Sciatic nerve (tissue), 2 donors: ENCODE measurements at regions not wholly inside any gene's neighbourhood (a gene's known extent, or its start where the extent isn't known, plus 50 kb on each side); places are given as distances from the start of the nearest gene placed in this dataset.
"Not testable (repeated sequence)": the region's sequence is repeated elsewhere in the genome, so short reads cannot be mapped to it uniquely, and the experiment has no call there.

ENCODE experiments used
- ATAC-seq: fragments of 200-7000 bp; cut with Tn5 transposase; one replicate; pipeline ENCODE4 v1.9.1; 2020; ENCODE audit warnings: mild to moderate bottlenecking, moderate library complexity
- DNase-seq: peaks from one replicate; pipeline ENCODE4 v3.0.0-alpha.2; 2020; ENCODE audit warnings: low spot score
- intact Hi-C: fragments of 100-400 bp; cut with DNase I; formaldehyde crosslinking; loops from one replicate; pipeline ENCODE4 v1.14.2; 2022
- donor health status: DM: no; HTN: no; CAD: no.
- donor health status: DM: no; HTN: no; CAD: no.

DNA sequence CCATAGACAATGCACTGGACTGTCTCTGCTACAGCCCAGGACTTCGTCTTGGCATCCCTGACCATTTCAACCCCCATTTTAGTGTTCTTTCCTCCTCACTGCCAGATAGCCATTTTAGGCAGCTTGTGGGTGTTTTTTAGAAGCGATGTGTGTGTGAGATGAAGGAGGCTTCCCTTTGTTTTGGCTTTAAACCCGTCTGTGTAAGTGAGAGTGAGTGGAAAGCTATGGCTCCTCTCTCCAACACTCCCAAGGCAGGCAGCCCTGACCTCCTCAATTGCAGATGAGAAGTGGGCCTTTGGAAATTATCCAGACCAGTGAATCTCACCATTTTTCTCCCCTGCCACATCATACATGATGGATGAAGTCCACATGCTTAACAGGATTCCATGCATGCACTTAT, 70.3 kb upstream of the PGBD5 start:
- DNase-seq (no peak), ATAC-seq (no peak)
- intact Hi-C loops = loop anchor here (1.0 kb wide), 1 partner anchor 31 kb away; no protein-coding TSS in a partner anchor

DNA sequence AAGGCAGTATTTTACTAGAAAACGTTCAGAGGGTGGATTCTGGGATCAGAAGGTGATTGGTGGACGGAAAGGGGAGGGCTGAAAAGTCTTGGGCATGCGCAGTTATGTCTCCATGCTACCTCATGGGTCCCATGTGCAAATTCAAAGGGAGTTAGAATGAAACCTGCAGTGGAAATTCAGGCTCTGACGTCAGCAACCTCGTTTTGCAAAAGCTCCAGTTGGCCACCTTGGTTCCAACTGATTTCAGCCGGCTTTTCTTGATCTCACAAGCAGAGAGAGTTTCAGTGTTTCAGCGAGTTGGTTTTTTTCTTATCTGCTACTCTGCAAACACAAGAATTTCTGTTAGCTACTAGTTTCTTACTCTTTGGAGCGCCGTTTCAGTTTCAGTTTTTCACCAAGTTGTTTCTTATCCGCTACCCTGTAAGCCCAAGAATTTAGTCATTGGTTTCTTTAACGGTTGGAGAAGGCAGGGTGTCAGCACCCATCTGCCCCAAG, 69.8 kb upstream of the PGBD5 start:
- DNase-seq = no peak
- no peak for ATAC-seq
- intact Hi-C loops = loop anchor here (1.0 kb wide), 1 partner anchor 31 kb away; no protein-coding TSS in a partner anchor

DNA sequence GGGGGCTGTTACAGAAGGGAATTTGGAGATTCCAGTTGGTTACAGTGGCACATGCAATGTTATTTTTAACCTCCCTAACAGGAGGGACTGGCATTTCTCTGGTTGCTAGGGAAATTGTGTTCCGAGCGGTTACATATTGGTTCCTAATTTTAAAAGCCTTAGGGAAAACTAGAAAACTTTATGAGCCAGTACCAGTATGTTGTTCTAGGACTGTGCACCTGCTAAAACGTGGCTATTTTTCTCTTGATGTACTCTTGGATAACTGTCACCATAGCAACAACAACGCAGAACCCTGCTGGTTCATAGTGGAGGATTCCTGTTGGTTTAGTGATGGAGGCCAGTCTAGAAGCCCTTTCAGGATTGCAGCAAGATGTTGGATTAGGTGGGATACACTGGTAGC, 68.9 kb upstream of the PGBD5 start:
- DNase-seq = no peak
- intact Hi-C loops = no loop called here
- no peak for ATAC-seq

DNA sequence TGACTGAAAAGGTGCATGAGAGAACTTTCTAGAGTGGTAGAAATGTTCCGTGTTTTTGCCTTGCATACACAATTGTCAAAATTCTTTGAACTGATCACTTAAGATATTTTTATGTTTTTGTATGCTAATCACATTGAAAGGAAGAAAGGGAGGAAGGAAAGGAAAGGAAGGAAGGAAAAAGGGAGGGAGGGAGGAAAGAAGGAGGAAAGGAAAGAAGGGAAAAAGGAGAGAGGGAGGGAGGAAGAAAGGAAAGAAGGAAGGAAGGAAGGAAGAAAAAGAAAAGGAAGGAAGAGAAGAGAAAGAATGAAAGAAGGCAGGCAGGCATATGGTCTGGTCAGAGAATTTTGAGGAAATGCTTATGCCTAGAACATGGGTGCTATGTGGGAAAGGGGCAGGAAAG, 68.4 kb upstream of the PGBD5 start:
- no peak for ATAC-seq
- intact Hi-C loops = no loop called here
- DNase-seq = no peak

DNA sequence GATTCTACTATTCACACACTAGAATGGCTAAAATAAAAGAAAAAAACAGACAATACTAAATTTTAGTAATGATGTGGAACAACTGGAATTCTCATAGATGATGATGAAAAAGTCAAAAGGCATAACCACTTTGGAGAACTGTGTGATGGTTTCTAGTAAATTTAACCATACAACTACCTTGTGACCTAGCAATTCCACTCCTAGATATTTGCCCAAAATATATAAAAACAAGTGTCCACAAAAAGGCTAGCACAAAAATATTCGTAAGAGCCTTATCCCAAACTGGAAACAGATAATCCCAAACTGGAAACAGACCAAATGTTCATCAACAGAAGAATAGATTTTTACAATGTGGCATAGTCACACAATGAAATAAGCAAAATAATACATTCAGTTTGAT, 67.9 kb upstream of the PGBD5 start:
- DNase-seq (no peak), ATAC-seq (no peak)
- intact Hi-C loops = no loop called here

DNA sequence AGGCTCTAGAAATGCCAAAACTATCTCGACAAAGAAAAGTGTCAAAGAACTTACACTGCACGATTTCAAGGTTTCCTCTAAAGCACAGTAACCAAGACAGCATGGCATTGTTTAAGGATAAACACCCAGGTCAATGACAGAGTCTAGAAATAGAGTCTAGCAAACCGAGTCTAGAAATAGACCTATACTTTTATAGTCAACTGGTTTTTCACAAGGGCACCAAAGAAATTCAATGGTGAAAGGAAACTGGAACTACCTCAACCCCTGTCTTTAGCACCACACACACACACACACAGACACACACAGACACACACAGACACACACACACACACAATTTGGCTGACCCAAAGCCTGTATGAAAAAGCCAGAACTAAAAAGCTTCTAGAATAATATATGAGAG, 67.1 kb upstream of the PGBD5 start:
- DNase-seq (no peak), ATAC-seq (no peak)
- intact Hi-C loops = no loop called here

DNA sequence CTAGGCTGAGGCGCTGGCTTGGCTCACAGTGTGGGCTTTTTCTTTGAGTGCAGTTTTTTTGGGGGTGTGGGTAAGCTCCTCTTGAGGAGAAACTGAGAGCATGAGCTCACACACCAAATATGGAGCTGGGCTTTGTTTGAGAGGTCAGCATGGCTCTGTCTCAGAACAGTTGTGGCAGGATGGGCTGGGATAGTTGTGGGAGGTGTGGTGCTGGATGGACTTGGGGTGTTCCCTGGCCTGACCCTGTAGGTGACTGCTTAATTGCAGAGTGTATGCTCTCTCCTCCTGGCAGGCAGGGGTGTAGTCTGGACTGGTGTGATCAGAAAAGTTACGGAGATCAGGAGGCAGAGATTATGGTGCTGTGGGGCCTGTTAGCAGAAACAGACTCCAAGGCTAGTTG, 64.3 kb upstream of the PGBD5 start:
- intact Hi-C loops = no loop called here
- DNase-seq (no peak), ATAC-seq (no peak)

DNA sequence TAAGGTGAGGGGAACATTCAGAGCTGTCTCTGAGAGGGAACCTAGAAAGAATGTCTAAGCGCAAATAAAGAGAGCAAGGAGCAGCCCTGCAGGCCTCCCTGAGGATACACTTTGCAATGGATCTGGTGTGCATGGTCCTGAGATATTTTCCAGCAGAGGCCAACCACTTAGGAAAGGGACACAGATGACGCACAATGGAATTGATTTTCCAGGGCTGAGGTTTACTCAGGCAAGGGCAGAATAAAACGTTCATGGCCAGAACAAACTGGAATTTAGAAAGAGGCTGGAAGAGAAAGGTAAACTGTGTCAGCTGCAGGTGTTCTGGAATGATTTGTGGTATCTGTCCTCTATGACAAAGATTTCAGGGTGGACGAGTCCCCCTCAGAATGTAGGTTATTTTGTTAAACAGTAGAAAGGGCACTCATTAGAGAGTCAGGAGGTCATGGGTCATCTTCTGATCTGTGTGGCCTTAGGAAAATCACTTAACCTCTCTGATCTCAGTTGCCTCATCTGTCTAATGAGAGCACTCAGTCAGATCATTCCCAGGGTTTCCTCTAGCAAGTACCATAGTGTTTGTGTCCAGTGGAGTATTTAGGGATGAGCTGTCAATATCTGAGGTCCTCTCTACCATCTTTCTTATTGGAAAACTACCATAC, 61.8 kb upstream of the PGBD5 start:
- intact Hi-C loops = no loop called here
- DNase-seq = no peak
- ATAC-seq = no peak

DNA sequence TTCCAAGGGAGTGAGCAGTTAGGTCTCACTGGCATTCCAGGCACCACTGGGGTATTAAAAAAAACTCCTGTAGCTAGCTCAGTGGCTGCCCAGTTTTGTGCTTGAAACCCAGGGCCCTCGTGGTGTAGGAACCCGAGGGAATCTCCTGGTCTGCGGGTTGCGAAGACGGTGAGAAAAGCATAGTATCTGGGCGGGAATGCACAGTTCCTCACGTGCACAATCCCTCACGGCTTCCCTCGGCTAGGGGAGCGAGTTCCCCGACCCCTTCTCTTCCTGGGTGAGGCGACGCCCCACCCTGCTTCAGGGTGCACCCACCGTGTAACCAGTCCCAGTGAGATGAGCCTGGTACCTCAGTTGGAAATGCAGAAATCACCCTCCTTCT, 50.5 kb upstream of the PGBD5 start:
- no peak for DNase-seq
- intact Hi-C loops = no loop called here
- ATAC-seq = no peak

DNA sequence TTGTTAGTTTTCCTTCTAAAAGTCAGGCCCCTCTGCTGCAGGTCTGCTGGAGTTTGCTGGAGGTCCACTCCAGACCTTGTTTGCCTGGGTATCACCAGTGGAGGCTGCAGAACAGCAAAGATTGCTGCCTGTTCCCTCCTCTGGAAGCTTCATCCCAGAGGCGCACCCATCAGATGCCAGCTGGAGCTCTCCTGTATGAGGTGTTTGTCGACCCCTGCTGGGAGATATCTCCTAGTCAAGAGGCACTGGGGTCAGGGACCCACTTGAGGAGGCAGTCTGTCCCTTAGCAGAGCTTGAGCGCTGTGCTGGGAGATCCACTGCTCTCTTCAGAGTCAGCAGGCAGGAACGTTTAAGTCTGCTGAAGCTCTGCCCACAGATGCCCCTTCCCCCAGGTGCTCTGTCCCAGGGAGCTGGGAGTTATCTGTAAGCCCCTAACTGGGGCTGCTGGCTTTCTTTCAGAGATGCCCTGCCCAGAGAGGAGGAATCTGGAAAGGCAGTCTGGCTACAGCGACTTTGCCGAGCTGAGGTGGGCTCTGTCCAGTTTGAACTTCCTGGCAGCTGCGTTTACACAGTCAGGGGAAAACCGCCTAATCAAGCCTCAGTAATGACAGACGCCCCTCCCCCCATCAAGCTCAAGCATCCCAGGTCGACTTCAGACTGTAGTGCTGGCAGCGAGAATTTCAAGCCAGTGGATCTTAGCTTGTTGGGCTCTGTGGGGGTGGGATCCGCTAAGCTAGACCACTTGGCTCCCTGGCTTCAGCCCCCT, 49.9 kb upstream of the PGBD5 start:
- ATAC-seq, intact Hi-C loops, DNase-seq: not testable (repeated sequence)
